BJ (cell line): ENCODE measurements at regions not wholly inside any gene's neighbourhood (a gene's known extent, or its start where the extent isn't known, plus 50 kb on each side); places are given as distances from the start of the nearest gene placed in this dataset.

Experiments used
- CTCF ChIA-PET: fragments of 350-600 bp; formaldehyde crosslinking; extraction: SDS; loops from one replicate; lab custom pipeline; 2021; ENCODE audit warnings: antibody characterized with exemption, inconsistent platforms; lab: Yijun Ruan, JAX
- POLR2A ChIA-PET: fragments of 300-600 bp; sonication (Branson Sonifier 250); formaldehyde crosslinking; extraction: SDS; loops from one replicate; lab custom pipeline; 2021; ENCODE audit warnings: antibody characterized with exemption; lab: Charles Lee
- DNase-seq: peaks from one replicate; pipeline ENCODE4 v3.0.0-alpha.2; 2011; ENCODE audit warnings: low read depth
- H3K27me3 ChIP-seq: 2 replicates; pipeline ENCODE4 v1.6.0; 2011; ENCODE audit warnings: low read length; ENCODE audit not compliant: control insufficient read depth, insufficient read depth
- H3K36me3 ChIP-seq: 2 replicates; pipeline ENCODE4 v1.5.1; 2011; ENCODE audit warnings: low read length; ENCODE audit not compliant: control insufficient read depth, insufficient read depth
- H3K4me3 ChIP-seq: 2 replicates; pipeline ENCODE4 v1.5.1; 2011; ENCODE audit warnings: low read depth, mild to moderate bottlenecking, control low read depth, low read length
- TF ChIP-seq, protein P1 (sequence below): IDR thresholded peaks from 2 replicates; pipeline ENCODE4 v1.5.1; 2011; ENCODE audit warnings: low read depth, mild to moderate bottlenecking, control low read depth, inconsistent platforms, low read length, moderate library complexity; ENCODE audit not compliant: insufficient read depth

DNA sequence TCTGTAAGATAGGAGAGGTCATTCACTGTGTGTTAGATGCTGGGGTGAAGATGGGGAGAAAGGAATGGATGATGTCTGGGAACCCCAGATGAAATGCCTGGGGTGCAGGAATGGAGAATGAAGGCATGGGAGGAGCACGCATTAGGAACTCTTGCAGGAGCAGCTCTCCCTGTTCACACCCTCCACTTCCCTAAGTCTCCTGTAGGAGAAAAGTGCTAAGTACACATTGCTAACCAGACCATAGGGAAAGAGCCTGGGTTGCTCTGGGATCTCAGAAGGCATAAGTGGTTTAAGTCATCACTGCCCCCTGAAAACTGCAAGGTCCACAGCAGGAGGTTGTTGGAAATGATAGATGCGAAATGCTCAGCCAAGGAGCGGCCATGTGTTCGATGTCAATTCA, 163.1 kb downstream of the SEC61B start:
- ChIA-PET POLR2A (no interaction called here), CTCF (no interaction called here)
- DNase-seq = no peak
- Histone ChIP-seq H3K36me3 (no peaks in the 10 kb centered on the region), H3K27me3 (no peaks in the 10 kb centered on the region), H3K4me3 (no peak overlapping the region)
- TF ChIP-seq, protein P1, sequence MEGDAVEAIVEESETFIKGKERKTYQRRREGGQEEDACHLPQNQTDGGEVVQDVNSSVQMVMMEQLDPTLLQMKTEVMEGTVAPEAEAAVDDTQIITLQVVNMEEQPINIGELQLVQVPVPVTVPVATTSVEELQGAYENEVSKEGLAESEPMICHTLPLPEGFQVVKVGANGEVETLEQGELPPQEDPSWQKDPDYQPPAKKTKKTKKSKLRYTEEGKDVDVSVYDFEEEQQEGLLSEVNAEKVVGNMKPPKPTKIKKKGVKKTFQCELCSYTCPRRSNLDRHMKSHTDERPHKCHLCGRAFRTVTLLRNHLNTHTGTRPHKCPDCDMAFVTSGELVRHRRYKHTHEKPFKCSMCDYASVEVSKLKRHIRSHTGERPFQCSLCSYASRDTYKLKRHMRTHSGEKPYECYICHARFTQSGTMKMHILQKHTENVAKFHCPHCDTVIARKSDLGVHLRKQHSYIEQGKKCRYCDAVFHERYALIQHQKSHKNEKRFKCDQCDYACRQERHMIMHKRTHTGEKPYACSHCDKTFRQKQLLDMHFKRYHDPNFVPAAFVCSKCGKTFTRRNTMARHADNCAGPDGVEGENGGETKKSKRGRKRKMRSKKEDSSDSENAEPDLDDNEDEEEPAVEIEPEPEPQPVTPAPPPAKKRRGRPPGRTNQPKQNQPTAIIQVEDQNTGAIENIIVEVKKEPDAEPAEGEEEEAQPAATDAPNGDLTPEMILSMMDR = no peak

DNA sequence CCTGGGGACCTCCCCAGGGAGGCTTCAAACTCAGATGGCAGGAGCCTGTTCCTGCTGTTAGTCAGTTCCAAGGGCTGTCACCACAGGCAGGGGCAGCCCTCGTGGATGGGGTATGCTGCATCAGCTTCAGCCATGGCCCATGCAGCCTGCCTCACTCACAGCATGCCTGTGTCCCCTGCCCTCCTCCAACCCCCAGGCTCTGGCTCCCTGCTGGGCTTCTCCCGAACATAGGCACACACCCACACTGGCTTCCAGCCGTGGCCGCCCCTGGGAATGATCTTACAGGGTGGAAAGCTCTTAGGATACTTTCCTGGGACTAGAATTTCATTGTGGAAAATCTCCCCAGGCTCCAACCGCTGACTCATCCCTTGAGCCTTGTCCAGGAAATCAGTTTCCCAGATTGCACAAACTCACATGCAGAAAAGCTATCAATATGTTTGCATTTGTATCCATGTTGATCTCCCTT, 163.8 kb downstream of the SEC61B start:
- peak; percentile 57 for DNase-seq
- POLR2A ChIA-PET = no interaction called here
- Histone ChIP-seq H3K36me3 (no peaks in the 10 kb centered on the region), H3K4me3 (no peak overlapping the region), H3K27me3 (no peaks in the 10 kb centered on the region)
- TF ChIP-seq, protein P1 = no peak
- CTCF ChIA-PET = interaction anchor here (0.6 to 0.9 kb wide), 2 partner anchors 14 to 431 kb away, joined by 3 read pairs; no protein-coding TSS in a partner anchor

DNA sequence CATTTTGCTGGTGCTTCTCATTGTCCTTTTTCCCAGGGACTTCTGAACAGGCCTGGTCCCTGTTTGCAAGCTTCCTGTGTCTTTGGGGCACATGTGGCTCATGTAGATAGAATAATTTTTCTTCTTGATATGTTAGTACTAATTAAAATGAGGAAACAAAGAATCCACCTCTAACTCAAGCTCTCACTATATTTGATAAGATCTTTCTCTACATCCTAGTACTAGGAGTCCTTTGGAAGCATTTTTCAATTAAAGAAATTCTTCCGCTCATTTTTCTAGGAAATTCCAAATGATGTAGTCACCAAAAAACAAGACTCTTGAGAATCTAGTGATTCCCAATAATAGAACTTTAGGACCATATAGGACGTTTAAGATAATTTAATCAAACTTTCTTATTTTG, 165.3 kb downstream of the SEC61B start:
- POLR2A ChIA-PET = interaction anchor here (0.5 kb wide), 1 partner anchor 106 kb away, joined by 6 read pairs; no protein-coding TSS in a partner anchor
- no peak for DNase-seq
- CTCF ChIA-PET = interaction anchor here (1.3 kb wide), 1 partner anchor 59 kb away, joined by 4 read pairs; no protein-coding TSS in a partner anchor

DNA sequence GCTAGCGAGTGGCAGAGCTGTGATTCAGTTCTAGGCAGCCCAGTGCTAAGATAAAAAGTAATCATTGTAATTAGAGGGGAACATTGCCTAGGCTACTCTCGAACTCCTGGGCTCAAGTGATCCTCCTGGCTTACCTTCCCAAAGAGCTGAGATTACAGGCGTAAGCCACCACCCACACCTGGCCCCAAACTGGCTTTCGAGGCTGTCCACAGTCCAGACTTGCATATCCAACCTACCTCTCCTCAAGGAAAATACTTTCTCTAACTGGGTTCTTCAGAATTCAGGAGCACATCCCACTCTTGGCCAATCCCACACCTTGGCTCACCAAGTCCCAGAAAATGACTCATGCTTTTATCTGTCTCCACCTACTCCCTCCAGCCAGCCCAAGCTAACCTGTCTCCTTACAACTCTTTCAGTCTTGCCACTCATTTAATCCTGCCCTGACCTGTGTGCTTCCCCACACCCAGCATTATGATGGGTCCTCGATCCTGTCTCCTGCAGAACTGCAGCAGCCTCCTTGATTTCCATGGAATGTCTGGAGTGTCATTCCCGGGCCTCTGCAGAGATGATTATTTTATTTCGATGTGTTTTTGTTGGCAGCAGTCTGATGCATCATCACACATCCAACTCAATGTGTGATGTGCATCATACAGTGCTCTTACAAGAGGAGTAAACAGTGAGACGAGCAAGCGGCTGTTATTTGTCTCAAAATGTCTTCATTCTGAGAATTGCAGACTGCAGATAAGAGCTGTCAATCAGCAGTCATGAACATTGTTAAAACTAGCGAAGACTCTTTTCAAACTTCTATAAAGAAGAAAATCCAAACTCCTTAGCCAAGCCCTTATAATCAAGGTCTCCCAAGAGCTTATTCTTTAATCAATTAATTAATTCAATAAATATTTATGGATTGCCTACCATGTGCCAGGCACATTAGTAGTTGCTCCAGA, 167.3 kb downstream of the SEC61B start:
- Histone ChIP-seq H3K36me3 (no peaks in the 10 kb centered on the region), H3K4me3 (no peak overlapping the region), H3K27me3 (no peaks in the 10 kb centered on the region)
- POLR2A ChIA-PET = interaction anchor here (1.0 kb wide), 1 partner anchor 30 kb away, joined by 3 read pairs; no protein-coding TSS in a partner anchor
- CTCF ChIA-PET = interaction anchor here (0.8 to 1.4 kb wide), 3 partner anchors 13 to 19 kb away, joined by 3 read pairs; no protein-coding TSS in a partner anchor
- DNase-seq = no peak
- TF ChIP-seq, protein P1 = no peak

More for the DNA sequence above, 165.3 kb downstream of the SEC61B start:
- TF ChIP-seq, protein P1 = no peak
- Histone ChIP-seq H3K36me3 (no peaks in the 10 kb centered on the region), H3K4me3 (no peak overlapping the region), H3K27me3 (no peaks in the 10 kb centered on the region)

DNA sequence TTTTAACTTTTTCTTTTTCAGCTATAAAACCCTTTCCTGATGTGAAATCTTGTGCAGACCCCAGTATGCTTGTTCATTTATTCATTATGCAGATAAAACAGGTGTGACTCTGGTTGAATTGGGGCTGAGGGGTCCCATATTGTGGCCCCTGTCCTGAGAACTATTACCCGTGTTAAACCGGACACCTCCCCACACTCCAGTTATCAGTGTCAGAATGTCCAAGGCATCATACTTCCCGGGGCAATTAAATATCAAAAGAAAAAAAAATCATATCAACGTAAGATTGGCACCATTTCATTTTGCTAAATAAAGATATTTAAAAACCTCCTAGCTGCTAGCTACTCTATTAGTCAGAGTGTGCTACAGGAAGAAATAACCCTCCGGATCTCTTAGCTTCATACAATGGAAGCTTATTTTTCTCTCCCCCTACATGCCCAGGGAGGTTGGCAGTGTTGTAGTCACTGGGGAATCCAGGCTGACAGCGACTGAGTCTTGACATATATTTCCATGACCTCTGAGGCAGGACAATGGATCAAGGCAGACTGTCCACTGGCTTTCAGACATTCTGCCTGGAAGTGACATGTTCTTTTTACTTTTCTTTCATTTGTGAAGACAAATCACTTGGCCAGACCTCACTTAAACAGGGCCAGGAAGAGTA, 170.0 kb downstream of the SEC61B start:
- Histone ChIP-seq H3K27me3 (no peaks in the 10 kb centered on the region), H3K4me3 (no peak overlapping the region), H3K36me3 (no peaks in the 10 kb centered on the region)
- TF ChIP-seq, protein P1 = no peak
- POLR2A ChIA-PET = no interaction called here
- CTCF ChIA-PET = no interaction called here
- no peak for DNase-seq
